ENCODE measurements at regions not wholly inside any gene's neighbourhood (a gene's known extent, or its start where the extent isn't known, plus 50 kb on each side); places are given as distances from the start of the nearest gene placed in this dataset.
"Not testable (repeated sequence)": the region's sequence is repeated elsewhere in the genome, so short reads cannot be mapped to it uniquely, and the experiment has no call there.

DNA sequence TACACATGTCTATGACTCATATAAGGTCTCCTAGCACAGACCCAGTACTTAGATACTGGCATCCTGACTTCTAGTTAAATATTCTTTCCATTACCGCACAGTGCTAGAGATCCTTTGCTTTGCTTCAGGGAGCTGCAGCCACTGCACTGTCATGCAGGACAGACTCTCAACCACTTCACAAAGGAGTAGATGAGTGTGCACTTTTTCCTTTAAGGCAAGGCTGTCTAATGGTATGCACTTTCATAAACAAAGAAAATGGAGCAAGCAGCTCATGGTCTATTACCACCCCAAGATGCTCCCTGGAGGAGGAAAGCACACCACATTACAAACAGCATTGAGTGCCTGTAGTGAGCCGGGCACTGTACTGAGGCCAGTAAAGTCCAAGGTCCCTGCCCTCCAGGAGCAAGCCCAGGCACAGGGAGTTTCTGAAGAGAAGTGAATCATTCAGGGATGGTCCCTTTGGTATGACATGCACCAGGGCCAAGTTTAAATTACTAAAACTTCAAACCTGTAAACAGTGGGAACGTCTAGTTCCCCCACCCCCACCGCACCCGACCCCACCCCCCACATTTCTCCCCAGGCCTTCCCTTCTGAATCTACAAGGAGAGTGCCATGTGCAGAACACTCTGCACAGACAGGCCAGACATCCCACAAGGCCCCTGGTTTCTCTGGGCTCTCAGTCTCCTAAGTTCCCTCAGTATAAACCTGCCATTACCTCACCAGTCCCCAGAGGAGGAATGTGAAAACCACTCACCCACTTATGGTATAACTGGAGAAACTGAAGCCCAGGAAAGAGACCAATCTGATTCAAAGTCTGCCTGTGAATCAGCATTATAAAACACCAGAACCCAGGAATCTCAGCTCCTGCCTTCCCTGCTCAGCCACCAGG is 107.8 kb upstream of the BCL6 start:
- Histone ChIP-seq H2AFZ (ENCODE audit: low read length, unreplicated experiment) (no peak overlapping the region), H3K4me1 (ENCODE audit: control insufficient read depth, insufficient read depth, low read length, unreplicated experiment) (no peaks in the 10 kb centered on the region), H3K79me2 (ENCODE audit: control insufficient read depth, insufficient read depth, low read length, unreplicated experiment) (no peaks in the 10 kb centered on the region), H3K27me3 (ENCODE audit: insufficient read depth, low read length) (0 out of 2 replicates have a peak, but pooled peaks cover 3% of the 10 kb centered on the region), H3K4me3 (ENCODE audit: low read depth, low read length) (no peak overlapping the region), H3K36me3 (ENCODE audit: insufficient read depth, low read length) (no peaks in the 10 kb centered on the region), H3K27ac (ENCODE audit: low read depth, low read length) (no peak overlapping the region)

DNA sequence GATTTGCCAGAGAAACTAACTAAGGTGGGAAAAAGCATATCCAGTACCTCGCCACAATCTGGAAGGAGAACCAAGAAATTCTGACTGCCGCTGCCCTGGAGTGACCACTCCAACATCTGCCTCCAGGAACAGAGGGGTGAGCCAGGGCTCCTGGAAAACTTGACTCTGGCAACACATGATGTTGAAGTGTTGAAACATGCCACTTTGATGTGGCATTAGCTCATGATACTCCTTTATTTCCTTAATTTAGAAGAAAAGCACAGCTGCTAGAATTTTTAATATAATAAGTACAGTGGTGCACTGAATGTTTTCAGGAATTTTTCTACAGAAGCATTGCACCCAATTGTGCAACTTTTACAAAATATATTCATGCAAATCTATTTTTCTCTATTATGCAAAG is 109.9 kb upstream of the BCL6 start:
- Histone ChIP-seq H3K4me1 (ENCODE audit: control insufficient read depth, insufficient read depth, low read length, unreplicated experiment) (no peaks in the 10 kb centered on the region), H3K27ac (ENCODE audit: low read depth, low read length) (no peak overlapping the region), H2AFZ (ENCODE audit: low read length, unreplicated experiment) (no peak overlapping the region), H3K36me3 (ENCODE audit: insufficient read depth, low read length) (no peaks in the 10 kb centered on the region), H3K4me3 (ENCODE audit: low read depth, low read length) (no peak overlapping the region), H3K79me2 (ENCODE audit: control insufficient read depth, insufficient read depth, low read length, unreplicated experiment) (no peaks in the 10 kb centered on the region), H3K27me3 (ENCODE audit: insufficient read depth, low read length) (no peaks in the 10 kb centered on the region)

DNA sequence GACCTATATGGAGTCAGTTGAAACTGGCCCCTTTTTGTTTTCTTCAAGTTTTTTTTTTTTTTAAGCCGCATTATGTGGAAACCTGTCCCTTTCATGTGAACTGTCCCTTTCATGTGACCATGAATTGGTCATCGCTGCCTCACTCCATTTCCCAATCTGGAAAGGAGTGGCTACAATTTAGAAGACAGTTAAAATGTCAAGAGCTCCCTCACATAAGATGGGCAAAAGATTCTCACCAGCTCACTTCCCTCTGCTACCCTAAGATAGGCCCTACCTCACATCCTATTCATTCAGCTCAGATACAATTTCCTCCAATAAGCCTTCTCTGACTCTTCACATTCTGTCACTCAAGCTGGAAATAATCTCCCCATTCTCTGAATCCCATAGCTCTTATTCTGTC is 111.3 kb upstream of the BCL6 start:
- Histone ChIP-seq H3K4me3 (ENCODE audit: low read depth, low read length) (no peak overlapping the region), H2AFZ (ENCODE audit: low read length, unreplicated experiment) (no peak overlapping the region), H3K79me2 (ENCODE audit: control insufficient read depth, insufficient read depth, low read length, unreplicated experiment) (no peaks in the 10 kb centered on the region), H3K36me3 (ENCODE audit: insufficient read depth, low read length) (no peaks in the 10 kb centered on the region), H3K4me1 (ENCODE audit: control insufficient read depth, insufficient read depth, low read length, unreplicated experiment) (no peaks in the 10 kb centered on the region), H3K27me3 (ENCODE audit: insufficient read depth, low read length) (no peaks in the 10 kb centered on the region), H3K27ac (ENCODE audit: low read depth, low read length) (no peak overlapping the region)

DNA sequence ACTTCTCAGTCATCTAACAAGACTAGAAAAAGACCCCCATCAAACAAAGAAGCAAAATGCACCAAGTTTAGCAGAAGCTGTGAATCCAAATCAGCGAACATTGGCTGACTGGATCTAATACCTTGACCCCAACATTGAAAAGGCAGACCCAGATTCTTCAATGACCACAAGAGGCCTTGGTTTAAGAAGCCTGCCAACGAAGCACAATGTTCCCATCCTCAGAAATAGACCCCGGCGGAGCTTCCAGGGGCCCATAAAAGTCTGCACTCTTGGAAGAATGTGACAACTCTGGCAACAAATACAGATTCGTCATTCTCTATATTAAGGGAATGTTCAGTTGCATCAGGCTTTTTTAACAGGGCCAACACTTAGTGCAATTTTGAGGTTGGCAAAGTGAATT is 112.8 kb upstream of the BCL6 start:
- Histone ChIP-seq H3K4me3 (ENCODE audit: low read depth, low read length) (no peak overlapping the region), H3K79me2 (ENCODE audit: control insufficient read depth, insufficient read depth, low read length, unreplicated experiment) (no peaks in the 10 kb centered on the region), H3K27me3 (ENCODE audit: insufficient read depth, low read length) (no peaks in the 10 kb centered on the region), H3K36me3 (ENCODE audit: insufficient read depth, low read length) (no peaks in the 10 kb centered on the region), H2AFZ (ENCODE audit: low read length, unreplicated experiment) (no peak overlapping the region), H3K4me1 (ENCODE audit: control insufficient read depth, insufficient read depth, low read length, unreplicated experiment) (no peaks in the 10 kb centered on the region), H3K27ac (ENCODE audit: low read depth, low read length) (no peak overlapping the region)

DNA sequence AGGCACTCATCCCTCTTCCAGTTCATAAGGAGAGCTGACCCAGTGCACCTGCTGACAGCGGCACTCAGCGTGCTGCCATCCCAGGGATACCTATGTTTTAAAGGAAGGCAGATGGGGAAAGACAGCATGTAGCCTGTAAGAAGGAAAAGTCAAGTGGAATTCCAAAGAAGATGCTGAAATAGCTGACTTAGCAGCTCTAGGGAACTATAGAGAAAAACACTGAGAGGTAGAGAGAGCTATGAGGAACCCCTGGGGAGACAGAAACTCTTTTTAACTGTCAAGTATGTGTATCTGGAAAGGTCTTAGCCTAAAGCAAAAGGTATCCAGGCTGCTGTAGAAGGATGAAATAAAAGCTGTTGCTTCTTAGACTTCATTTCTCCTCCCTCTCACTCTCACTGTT is 113.4 kb upstream of the BCL6 start:
- H3K27ac ChIP-seq (ENCODE audit: low read depth, low read length), result no peak overlapping the region
- no peaks in the 10 kb centered on the region for H3K36me3 ChIP-seq (ENCODE audit: insufficient read depth, low read length)
- H3K4me3 ChIP-seq (ENCODE audit: low read depth, low read length), result no peak overlapping the region
- no peaks in the 10 kb centered on the region for H3K4me1 ChIP-seq (ENCODE audit: control insufficient read depth, insufficient read depth, low read length, unreplicated experiment)
- no peaks in the 10 kb centered on the region for H3K79me2 ChIP-seq (ENCODE audit: control insufficient read depth, insufficient read depth, low read length, unreplicated experiment)
- H3K27me3 ChIP-seq (ENCODE audit: insufficient read depth, low read length), result no peaks in the 10 kb centered on the region
- no peak overlapping the region for H2AFZ ChIP-seq (ENCODE audit: low read length, unreplicated experiment)

DNA sequence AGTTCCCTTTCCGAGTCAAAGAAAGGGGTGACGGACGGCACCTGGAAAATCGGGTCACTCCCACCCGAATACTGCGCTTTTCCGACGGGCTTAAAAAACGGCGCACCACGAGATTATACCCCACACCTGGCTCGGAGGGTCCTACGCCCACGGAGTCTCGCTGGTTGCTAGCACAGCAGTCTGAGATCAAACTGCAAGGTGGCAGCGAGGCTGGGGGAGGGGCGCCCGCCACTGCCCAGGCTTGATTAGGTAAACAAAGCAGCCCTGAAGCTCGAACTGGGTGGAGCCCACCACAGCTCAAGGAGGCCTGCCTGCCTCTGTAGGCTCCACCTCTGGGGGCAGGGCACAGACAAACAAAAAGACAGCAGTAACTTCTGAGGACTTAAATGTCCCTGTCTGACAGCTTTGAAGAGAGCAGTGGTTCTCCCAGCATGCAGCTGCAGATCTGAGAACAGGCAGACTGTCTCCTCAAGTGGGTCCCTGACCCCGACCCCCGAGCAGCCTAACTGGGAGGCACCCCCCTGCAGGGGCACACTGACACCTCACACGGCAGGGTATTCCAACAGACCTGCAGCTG is 117.5 kb upstream of the BCL6 start:
- not testable (repeated sequence) for H3K27me3 ChIP-seq (ENCODE audit: insufficient read depth, low read length)

GRCh38 chr3:187870360-187871203 is 125.3 kb upstream of the BCL6 start:
- Histone ChIP-seq H3K27me3 (ENCODE audit: insufficient read depth, low read length) (no peaks in the 10 kb centered on the region), H3K4me1 (ENCODE audit: control insufficient read depth, insufficient read depth, low read length, unreplicated experiment) (no peaks in the 10 kb centered on the region), H2AFZ (ENCODE audit: low read length, unreplicated experiment) (no peak overlapping the region)

More for the DNA sequence above, 117.5 kb upstream of the BCL6 start:
- not testable (repeated sequence) for H3K4me3 ChIP-seq (ENCODE audit: low read depth, low read length); H2AFZ ChIP-seq (ENCODE audit: low read length, unreplicated experiment); H3K36me3 ChIP-seq (ENCODE audit: insufficient read depth, low read length); H3K27ac ChIP-seq (ENCODE audit: low read depth, low read length); H3K4me1 ChIP-seq (ENCODE audit: control insufficient read depth, insufficient read depth, low read length, unreplicated experiment); H3K79me2 ChIP-seq (ENCODE audit: control insufficient read depth, insufficient read depth, low read length, unreplicated experiment)

DNA sequence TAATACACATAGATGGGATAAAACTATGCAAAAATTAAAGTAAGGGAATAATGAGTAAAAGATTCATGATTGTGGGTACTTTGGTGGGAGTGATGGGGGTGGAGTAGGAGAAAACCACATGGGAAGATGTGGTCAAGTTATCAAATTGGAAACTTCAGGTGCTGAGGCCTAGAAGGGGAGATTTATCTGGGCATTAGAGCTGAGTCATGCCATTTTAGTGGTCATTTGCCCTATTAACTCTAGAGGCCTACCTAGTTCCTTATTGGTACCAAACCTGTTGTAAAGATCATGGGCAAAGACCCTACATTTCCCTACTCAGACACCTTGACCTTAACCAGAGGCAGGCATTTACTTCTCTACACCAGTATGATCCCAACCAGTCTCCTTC is 125.9 kb upstream of the BCL6 start:
- Histone ChIP-seq H3K79me2 (ENCODE audit: control insufficient read depth, insufficient read depth, low read length, unreplicated experiment) (no peaks in the 10 kb centered on the region), H3K27me3 (ENCODE audit: insufficient read depth, low read length) (no peaks in the 10 kb centered on the region), H3K4me1 (ENCODE audit: control insufficient read depth, insufficient read depth, low read length, unreplicated experiment) (no peaks in the 10 kb centered on the region), H2AFZ (ENCODE audit: low read length, unreplicated experiment) (no peak overlapping the region), H3K27ac (ENCODE audit: low read depth, low read length) (no peak overlapping the region), H3K36me3 (ENCODE audit: insufficient read depth, low read length) (no peaks in the 10 kb centered on the region), H3K4me3 (ENCODE audit: low read depth, low read length) (no peak overlapping the region)

More at GRCh38 chr3:187870360-187871203, 125.3 kb upstream of the BCL6 start:
- H3K27ac ChIP-seq (ENCODE audit: low read depth, low read length), result no peak overlapping the region
- no peak overlapping the region for H3K4me3 ChIP-seq (ENCODE audit: low read depth, low read length)
- H3K79me2 ChIP-seq (ENCODE audit: control insufficient read depth, insufficient read depth, low read length, unreplicated experiment), result no peaks in the 10 kb centered on the region
- no peaks in the 10 kb centered on the region for H3K36me3 ChIP-seq (ENCODE audit: insufficient read depth, low read length)

DNA sequence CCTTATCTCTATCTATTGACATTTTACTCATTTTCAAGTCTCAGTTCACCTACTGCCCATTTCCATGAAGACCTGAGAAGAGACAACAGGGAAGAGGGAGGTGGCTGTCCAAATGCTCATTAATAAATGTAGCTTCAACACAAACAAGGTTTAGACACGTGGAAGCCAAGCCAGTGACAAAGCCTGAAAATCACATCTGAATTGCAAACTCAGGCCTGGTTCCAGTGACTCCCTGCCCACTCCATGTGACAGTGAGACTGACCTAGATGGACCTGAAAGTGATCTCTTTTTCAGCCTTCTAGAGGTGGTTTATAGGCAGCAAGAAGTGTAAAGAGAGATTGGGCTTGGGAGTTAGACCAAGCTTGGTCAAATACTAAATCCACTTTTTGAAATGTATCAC is 126.6 kb upstream of the BCL6 start:
- no peaks in the 10 kb centered on the region for H3K36me3 ChIP-seq (ENCODE audit: insufficient read depth, low read length)
- H3K27me3 ChIP-seq (ENCODE audit: insufficient read depth, low read length), result no peaks in the 10 kb centered on the region
- H3K4me3 ChIP-seq (ENCODE audit: low read depth, low read length), result no peak overlapping the region
- H3K27ac ChIP-seq (ENCODE audit: low read depth, low read length), result no peak overlapping the region
- H3K79me2 ChIP-seq (ENCODE audit: control insufficient read depth, insufficient read depth, low read length, unreplicated experiment), result no peaks in the 10 kb centered on the region
- no peak overlapping the region for H2AFZ ChIP-seq (ENCODE audit: low read length, unreplicated experiment)
- no peaks in the 10 kb centered on the region for H3K4me1 ChIP-seq (ENCODE audit: control insufficient read depth, insufficient read depth, low read length, unreplicated experiment)

GRCh38 chr3:187873843-187874242 is 128.6 kb upstream of the BCL6 start:
- Histone ChIP-seq H3K4me3 (ENCODE audit: low read depth, low read length) (no peak overlapping the region), H3K27me3 (ENCODE audit: insufficient read depth, low read length) (no peaks in the 10 kb centered on the region), H3K27ac (ENCODE audit: low read depth, low read length) (no peak overlapping the region), H3K36me3 (ENCODE audit: insufficient read depth, low read length) (no peaks in the 10 kb centered on the region), H3K79me2 (ENCODE audit: control insufficient read depth, insufficient read depth, low read length, unreplicated experiment) (no peaks in the 10 kb centered on the region), H2AFZ (ENCODE audit: low read length, unreplicated experiment) (no peak overlapping the region), H3K4me1 (ENCODE audit: control insufficient read depth, insufficient read depth, low read length, unreplicated experiment) (peaks cover 10% of the 10 kb centered on the region)
